Heart right ventricle (tissue), 16 donors: ENCODE measurements at regions not wholly inside any gene's neighbourhood (a gene's known extent, or its start where the extent isn't known, plus 50 kb on each side); places are given as distances from the start of the nearest gene placed in this dataset.

Source experiments
- ATAC-seq, 8 donors: fragments of 200-7000 bp; cut with Tn5 transposase; one replicate each; pipeline ENCODE4 v1.9.1; 2020; ENCODE audit warnings: mild to moderate bottlenecking in 8 of 8, moderate library complexity in 8 of 8, moderate number of reproducible peaks in 1 of 8
- DNase-seq, 2 donors: peaks; one replicate each; pipeline ENCODE4 v3.0.0-alpha.2; 2020
- H3K27ac ChIP-seq, 10 donors: fragments of 200-600 bp; sonication (generic) in 2 of 10; one replicate each; pipeline versions ENCODE4 v1.5.0 to v1.8.0; 2020 to 2022; ENCODE audit warnings: mild to moderate bottlenecking in 3 of 10
- H3K27me3 ChIP-seq, 7 donors: fragments of 200-600 bp; one replicate each; pipeline ENCODE4 v1.8.0; 2021 to 2022; ENCODE audit warnings: mild to moderate bottlenecking in 2 of 7
- H3K36me3 ChIP-seq, 9 donors: fragments of 200-600 bp; sonication (generic) in 1 of 9; one replicate each; pipeline versions ENCODE4 v1.5.0 to v1.8.0; 2020 to 2022; ENCODE audit warnings: mild to moderate bottlenecking in 2 of 9
- H3K4me1 ChIP-seq, 9 donors: fragments of 200-600 bp; sonication (generic) in 1 of 9; one replicate each; pipeline versions ENCODE4 v1.5.0 to v1.8.0; 2020 to 2022; ENCODE audit warnings: mild to moderate bottlenecking in 4 of 9
- H3K4me3 ChIP-seq, 10 donors: fragments of 200-600 bp; sonication (generic) in 2 of 10; one replicate each; pipeline versions ENCODE4 v1.5.0 to v1.8.0; 2020 to 2022; ENCODE audit warnings: mild to moderate bottlenecking in 7 of 10, moderate library complexity in 2 of 10
- H3K9me3 ChIP-seq, 11 donors: fragments of 200-600 bp in 10 of 11; sonication (generic) in 2 of 11; one replicate each; pipeline versions ENCODE4 v1.5.0 to v1.8.0; 2013 to 2022; ENCODE audit warnings: mild to moderate bottlenecking in 2 of 11, control low read depth in 1 of 11, moderate library complexity in 1 of 11
- WGBS, 2 donors: extraction: QIAGEN DNeasy Blood & Tissue Kit; methylation state at CpG; one replicate each; pipeline ENCODE4 v1.1.7; 2013; ENCODE audit warnings: inconsistent platforms in 1 of 2; 5-methylcytosine and 5-hydroxymethylcytosine counted together
- intact Hi-C, 10 donors: fragments of 100-400 bp; cut with DNase I; formaldehyde crosslinking; loops; one replicate each; pipeline versions ENCODE4 v1.11.1 to v1.14.2; 2022
- TF ChIP-seq, protein P1 (sequence below), 9 donors: fragments of 200-600 bp; sonication (generic) in 2 of 9; IDR thresholded peaks; one replicate each; pipeline versions ENCODE4 v1.5.0 to v1.8.0; 2021 to 2022; ENCODE audit warnings: antibody characterized with exemption in 9 of 9, mild to moderate bottlenecking in 5 of 9, moderate library complexity in 1 of 9
- donor health status: Arrhythmogenic right ventricular cardiomyopathy.
- donor health status: ischemic (EF 13 %, LVEDD 7.1; RV severe dilation, severe dysfunction).
- donor health status: healthy with polysubstance abuse.
- donor health status: DM: no; HTN: yes; CAD: no.
- donor health status: DM: no; HTN: no; CAD: no.
- donor health status: ischemic (EF 25% LVEDD 6.9; RV normal size, moderate dysfunction).
- donor health status: ischemic (EF 25% LVEDD 5.7; RV mildly dilated, moderate dysfunction).
- donor health status: healthy.
- donor health status: DM: yes; HTN: yes; CAD: no.
- donor health status: Ischemic cardiomyopathy.
- donor health status: ischemic (EF 35%, LVEDD 5.7; RV mildly dilated, moderate dysfunction).
- donor health status: nonischemic (EF 11% LVEDD 7.7; RV severe dilation, severe dysfunction).
- donor health status: DM: yes; HTN: yes; CAD: no.
- donor health status: PGD.
- donor health status: ischemic (EF 29% LVEDD 5.4; RV normal size, mild dysfunction).
- donor health status: nonischemic (EF 23%, LVEDD 6.1; RV moderate dilation, normal function).

DNA sequence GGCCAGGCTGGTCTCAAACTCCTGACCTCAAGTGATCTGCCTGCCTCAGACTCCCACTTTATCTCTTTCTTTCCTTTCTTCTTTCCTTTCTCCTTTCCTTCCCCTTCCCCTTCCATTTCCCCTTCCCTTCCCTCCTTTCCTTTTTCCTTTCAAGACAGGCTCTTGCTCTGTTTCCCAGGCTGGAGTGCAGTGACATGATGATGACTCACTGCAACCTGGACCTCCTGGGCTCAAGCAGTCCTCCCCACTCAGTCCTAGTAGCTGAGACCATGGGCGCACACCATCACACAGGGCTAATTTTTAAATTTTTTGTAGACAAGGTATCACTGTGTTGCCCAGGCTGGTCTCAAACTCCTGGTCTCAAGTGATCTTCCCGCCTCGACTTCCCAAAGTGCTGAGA is 377.6 kb upstream of the ZFP64 start:
- ATAC-seq (no peak), DNase-seq (no peak)
- 93 to 95% methylated on average over 3 of the region's 3 CpGs for WGBS, 2 donors
- intact Hi-C loops, result no loop called here
- H3K36me3 ChIP-seq, result no peaks in the 10 kb centered on the region
- H3K4me3 ChIP-seq, result no peak overlapping the region
- peaks cover 0 to 4% (median 0%) of the 10 kb centered on the region in 11 donors for H3K9me3 ChIP-seq
- no peaks in the 10 kb centered on the region for H3K4me1 ChIP-seq
- H3K27ac ChIP-seq, result no peak overlapping the region
- TF ChIP-seq, protein P1, sequence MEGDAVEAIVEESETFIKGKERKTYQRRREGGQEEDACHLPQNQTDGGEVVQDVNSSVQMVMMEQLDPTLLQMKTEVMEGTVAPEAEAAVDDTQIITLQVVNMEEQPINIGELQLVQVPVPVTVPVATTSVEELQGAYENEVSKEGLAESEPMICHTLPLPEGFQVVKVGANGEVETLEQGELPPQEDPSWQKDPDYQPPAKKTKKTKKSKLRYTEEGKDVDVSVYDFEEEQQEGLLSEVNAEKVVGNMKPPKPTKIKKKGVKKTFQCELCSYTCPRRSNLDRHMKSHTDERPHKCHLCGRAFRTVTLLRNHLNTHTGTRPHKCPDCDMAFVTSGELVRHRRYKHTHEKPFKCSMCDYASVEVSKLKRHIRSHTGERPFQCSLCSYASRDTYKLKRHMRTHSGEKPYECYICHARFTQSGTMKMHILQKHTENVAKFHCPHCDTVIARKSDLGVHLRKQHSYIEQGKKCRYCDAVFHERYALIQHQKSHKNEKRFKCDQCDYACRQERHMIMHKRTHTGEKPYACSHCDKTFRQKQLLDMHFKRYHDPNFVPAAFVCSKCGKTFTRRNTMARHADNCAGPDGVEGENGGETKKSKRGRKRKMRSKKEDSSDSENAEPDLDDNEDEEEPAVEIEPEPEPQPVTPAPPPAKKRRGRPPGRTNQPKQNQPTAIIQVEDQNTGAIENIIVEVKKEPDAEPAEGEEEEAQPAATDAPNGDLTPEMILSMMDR (IDR thresholded peaks at IDR 0.05), result no peak
- no peaks in the 10 kb centered on the region for H3K27me3 ChIP-seq

DNA sequence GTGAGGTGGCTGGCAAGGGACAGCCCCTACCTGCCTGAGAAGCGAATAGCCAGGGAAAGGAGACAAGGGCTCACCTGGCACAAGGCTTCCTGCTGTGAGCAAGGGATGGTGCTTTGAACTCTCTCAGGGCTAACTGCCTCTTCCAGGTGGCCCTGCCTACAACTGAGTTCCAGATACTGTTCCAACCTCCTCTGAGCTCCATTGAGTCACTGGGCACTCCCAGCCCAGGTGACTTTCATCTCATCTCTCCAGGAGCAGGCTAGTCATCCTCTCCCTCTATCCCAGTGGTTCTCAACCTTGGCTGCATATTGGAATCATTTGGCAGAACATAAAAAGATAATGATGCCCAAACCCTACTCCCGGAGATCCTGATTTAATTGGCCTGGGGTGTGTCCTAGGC is 374.0 kb upstream of the ZFP64 start:
- intact Hi-C loops, result no loop called here

DNA sequence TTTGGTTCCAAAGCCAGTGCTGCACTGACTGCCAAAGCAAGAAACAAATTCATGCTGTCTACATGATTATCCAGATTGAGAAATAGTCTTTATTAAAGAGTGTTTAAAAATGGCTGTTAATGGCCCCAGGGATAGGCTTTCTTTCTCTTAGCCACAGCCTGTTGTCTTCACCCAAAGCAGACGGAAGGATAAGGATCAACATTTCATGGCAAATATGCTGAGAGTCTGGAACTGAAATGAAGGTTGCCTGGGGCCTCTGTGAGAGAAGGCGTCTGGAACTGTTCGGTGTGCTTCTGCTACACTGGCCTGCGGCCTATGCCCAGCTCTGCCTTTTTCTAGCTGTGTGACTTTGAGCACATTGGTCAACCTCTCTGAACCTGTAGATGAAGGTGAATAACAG is 373.0 kb upstream of the ZFP64 start:
- 91 to 93% methylated on average over 4 of the region's 4 CpGs for WGBS, 2 donors
- H3K4me3 ChIP-seq, result no peak overlapping the region
- TF ChIP-seq, protein P1 (IDR thresholded peaks at IDR 0.05), result no peak

More for the DNA sequence above, 374.0 kb upstream of the ZFP64 start:
- TF ChIP-seq, protein P1 (IDR thresholded peaks at IDR 0.05), result no peak
- Histone ChIP-seq H3K27me3 (no peaks in the 10 kb centered on the region), H3K4me1 (no peaks in the 10 kb centered on the region), H3K4me3 (no peak overlapping the region), H3K27ac (no peak overlapping the region), H3K36me3 (no peaks in the 10 kb centered on the region), H3K9me3 (peaks cover 0 to 4% (median 0%) of the 10 kb centered on the region in 11 donors)
- ATAC-seq (no peak), DNase-seq (no peak)
- WGBS, 2 donors, result 92 to 94% methylated on average over 2 of the region's 2 CpGs

DNA sequence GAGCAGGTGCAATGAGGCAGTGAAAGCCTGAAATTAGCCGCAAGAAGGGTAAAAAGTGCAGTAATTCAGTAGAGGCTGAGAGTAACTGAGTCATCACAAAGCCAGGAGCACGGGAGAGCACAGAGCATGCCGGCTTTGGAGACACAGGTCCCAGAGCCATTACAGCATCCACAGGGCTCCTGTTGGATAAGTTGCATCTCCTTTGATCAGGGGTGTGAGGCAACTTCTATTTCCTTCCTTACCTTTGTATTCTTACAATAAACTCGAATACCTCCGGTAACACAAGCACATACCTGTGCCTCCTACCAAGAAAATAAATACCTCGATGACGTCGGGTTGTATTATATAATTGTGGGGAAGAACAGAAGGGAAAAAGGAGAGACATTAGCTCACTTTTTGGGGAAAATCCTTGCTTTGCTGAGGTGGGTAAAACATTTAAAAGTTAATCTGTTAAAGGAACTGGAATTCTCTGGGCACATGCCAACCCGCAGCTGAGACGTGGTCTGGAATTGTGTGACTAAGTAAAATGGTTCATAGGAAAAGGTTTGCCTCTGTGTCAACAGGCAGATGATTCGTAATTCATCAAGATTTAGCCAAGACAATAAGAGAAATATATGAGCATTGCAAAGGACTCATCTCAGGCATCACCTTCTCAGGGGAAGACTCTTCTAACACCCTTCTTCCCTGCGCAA is 360.7 kb upstream of the ZFP64 start:
- Histone ChIP-seq H3K27me3 (no peaks in the 10 kb centered on the region), H3K4me3 (no peak overlapping the region), H3K36me3 (no peaks in the 10 kb centered on the region), H3K27ac (no peak overlapping the region), H3K4me1 (no peaks in the 10 kb centered on the region), H3K9me3 (peaks cover 0 to 27% (median 5%) of the 10 kb centered on the region in 11 donors)
- no peak for ATAC-seq
- TF ChIP-seq, protein P1 (IDR thresholded peaks at IDR 0.05), result no peak
- intact Hi-C loops, result no loop called here
- no peak for DNase-seq
- WGBS, 2 donors, result 73 to 82% methylated on average over 12 of the region's 12 CpGs

More for the DNA sequence above, 373.0 kb upstream of the ZFP64 start:
- ATAC-seq (no peak), DNase-seq (no peak)
- intact Hi-C loops, result no loop called here
- H3K9me3 ChIP-seq, result peaks cover 0 to 13% (median 4%) of the 10 kb centered on the region in 11 donors
- H3K36me3 ChIP-seq, result no peaks in the 10 kb centered on the region
- no peaks in the 10 kb centered on the region for H3K27me3 ChIP-seq
- no peaks in the 10 kb centered on the region for H3K4me1 ChIP-seq
- H3K27ac ChIP-seq, result no peak overlapping the region
